GM10266 (cell line): ENCODE measurements at regions not wholly inside any gene's neighbourhood (a gene's known extent, or its start where the extent isn't known, plus 50 kb on each side); places are given as distances from the start of the nearest gene placed in this dataset.

Experiments used
- DNase-seq: peaks from one replicate; pipeline ENCODE4 v3.0.0; 2012; ENCODE audit errors: extremely low spot score
- CTCF ChIP-seq: IDR thresholded peaks from 2 replicates; pipeline ENCODE4 v1.5.1; 2012; ENCODE audit warnings: mild to moderate bottlenecking, low read depth; ENCODE audit not compliant: control insufficient read depth, insufficient read depth; ENCODE audit errors: missing control alignments

GRCh38 chr2:194938066-194938465, 719.0 kb upstream of the SLC39A10 start:
- no peak for TF ChIP-seq CTCF
- no peak for DNase-seq

GRCh38 chr2:194927489-194927888, 729.5 kb upstream of the SLC39A10 start:
- DNase-seq = no peak
- TF ChIP-seq CTCF = no peak

GRCh38 chr2:194926873-194927272, 730.2 kb upstream of the SLC39A10 start:
- TF ChIP-seq CTCF = no peak
- no peak for DNase-seq

- no peak for TF ChIP-seq CTCF
- DNase-seq = no peak
These were observed 731.3 kb upstream of the SLC39A10 start for GRCh38 chr2:194925742-194926141.

GRCh38 chr2:194917519-194917918, 739.5 kb upstream of the SLC39A10 start:
- no peak for DNase-seq
- TF ChIP-seq CTCF = no peak

- no peak for TF ChIP-seq CTCF
- DNase-seq = no peak
These were observed 741.5 kb upstream of the SLC39A10 start for GRCh38 chr2:194915485-194915884.

- TF ChIP-seq CTCF = no peak
- no peak for DNase-seq
These were observed 749.5 kb upstream of the SLC39A10 start for GRCh38 chr2:194907569-194907968.
